Muscle layer of duodenum (tissue), 2 donors: ENCODE measurements at regions not wholly inside any gene's neighbourhood (a gene's known extent, or its start where the extent isn't known, plus 50 kb on each side); places are given as distances from the start of the nearest gene placed in this dataset.

ENCODE experiments used
- H3K27ac ChIP-seq: one replicate; pipeline ENCODE4 v1.7.0; 2013; ENCODE audit warnings: mild to moderate bottlenecking, low read length
- H3K27me3 ChIP-seq: one replicate; pipeline ENCODE4 v1.7.0; 2013; ENCODE audit warnings: low read depth, mild to moderate bottlenecking, control low read depth, low read length
- H3K36me3 ChIP-seq, 2 donors: one replicate each; pipeline ENCODE4 v1.7.0; 2013; ENCODE audit warnings: low read length in 2 of 2, control low read depth in 1 of 2, mild to moderate bottlenecking in 1 of 2; ENCODE audit not compliant: insufficient read depth in 2 of 2, control insufficient read depth in 1 of 2
- H3K4me1 ChIP-seq, 2 donors: one replicate each; pipeline ENCODE4 v1.7.0; 2013; ENCODE audit warnings: low read length in 2 of 2, mild to moderate bottlenecking in 2 of 2, control low read depth in 1 of 2, moderate library complexity in 1 of 2; ENCODE audit not compliant: insufficient read depth in 2 of 2, control insufficient read depth in 1 of 2
- H3K4me3 ChIP-seq, 2 donors: one replicate each; pipeline ENCODE4 v1.7.0; 2013; ENCODE audit warnings: low read length in 2 of 2, low read depth in 1 of 2, mild to moderate bottlenecking in 1 of 2
- H3K9me3 ChIP-seq, 2 donors: one replicate each; pipeline ENCODE4 v1.7.0; 2013; ENCODE audit warnings: low read length in 2 of 2, control low read depth in 1 of 2, mild to moderate bottlenecking in 1 of 2; ENCODE audit not compliant: control insufficient read depth in 1 of 2
- donor health status: healthy.

GRCh38 chr10:4676566-4676965 is 149.4 kb upstream of the AKR1E2 start:
- H3K4me3 ChIP-seq = no peak overlapping the region
- peaks cover 0 to 4% of the 10 kb centered on the region in 2 donors for H3K36me3 ChIP-seq
- no peak overlapping the region for H3K27ac ChIP-seq
- H3K4me1 ChIP-seq = no peaks in the 10 kb centered on the region
- no peaks in the 10 kb centered on the region for H3K9me3 ChIP-seq
- no peaks in the 10 kb centered on the region for H3K27me3 ChIP-seq

- Histone ChIP-seq H3K27ac (no peak overlapping the region), H3K4me1 (no peaks in the 10 kb centered on the region), H3K9me3 (no peaks in the 10 kb centered on the region)
These were observed 150.2 kb upstream of the AKR1E2 start for GRCh38 chr10:4675808-4676207.

GRCh38 chr10:4673279-4674040 is 152.5 kb upstream of the AKR1E2 start:
- Histone ChIP-seq H3K4me3 (no peak overlapping the region), H3K36me3 (peaks cover 0 to 4% of the 10 kb centered on the region in 2 donors), H3K27ac (no peak overlapping the region)

More at GRCh38 chr10:4675808-4676207, 150.2 kb upstream of the AKR1E2 start:
- Histone ChIP-seq H3K4me3 (no peak overlapping the region), H3K27me3 (no peaks in the 10 kb centered on the region), H3K36me3 (peaks cover 0 to 4% of the 10 kb centered on the region in 2 donors)

GRCh38 chr10:4672201-4672600 is 153.8 kb upstream of the AKR1E2 start:
- Histone ChIP-seq H3K4me3 (no peak overlapping the region), H3K27ac (no peak overlapping the region), H3K4me1 (no peaks in the 10 kb centered on the region), H3K36me3 (no peaks in the 10 kb centered on the region), H3K27me3 (no peaks in the 10 kb centered on the region), H3K9me3 (no peaks in the 10 kb centered on the region)

More at GRCh38 chr10:4673279-4674040, 152.5 kb upstream of the AKR1E2 start:
- no peaks in the 10 kb centered on the region for H3K4me1 ChIP-seq
- no peaks in the 10 kb centered on the region for H3K9me3 ChIP-seq
- H3K27me3 ChIP-seq = no peaks in the 10 kb centered on the region

GRCh38 chr10:4671451-4672145 is 154.4 kb upstream of the AKR1E2 start:
- no peak overlapping the region for H3K4me3 ChIP-seq
- no peaks in the 10 kb centered on the region for H3K4me1 ChIP-seq
- peak overlapping the region; percentile 31 for H3K27ac ChIP-seq
- H3K27me3 ChIP-seq = no peaks in the 10 kb centered on the region
- no peaks in the 10 kb centered on the region for H3K9me3 ChIP-seq
- H3K36me3 ChIP-seq = no peaks in the 10 kb centered on the region

- Histone ChIP-seq H3K27ac (no peak overlapping the region), H3K27me3 (no peaks in the 10 kb centered on the region), H3K4me1 (no peaks in the 10 kb centered on the region), H3K36me3 (no peaks in the 10 kb centered on the region), H3K9me3 (no peaks in the 10 kb centered on the region), H3K4me3 (no peak overlapping the region)
These were observed 155.3 kb upstream of the AKR1E2 start for GRCh38 chr10:4670737-4671136.

- Histone ChIP-seq H3K27ac (no peak overlapping the region), H3K36me3 (no peaks in the 10 kb centered on the region), H3K4me1 (no peaks in the 10 kb centered on the region), H3K27me3 (no peaks in the 10 kb centered on the region), H3K4me3 (no peak overlapping the region), H3K9me3 (no peaks in the 10 kb centered on the region)
These were observed 156.4 kb upstream of the AKR1E2 start for GRCh38 chr10:4669585-4669984.

- H3K9me3 ChIP-seq = no peaks in the 10 kb centered on the region
- no peak overlapping the region for H3K4me3 ChIP-seq
- H3K4me1 ChIP-seq = peaks cover 0 to 11% of the 10 kb centered on the region in 2 donors
- H3K27me3 ChIP-seq = no peaks in the 10 kb centered on the region
- peak overlapping the region; percentile 82 for H3K27ac ChIP-seq
- H3K36me3 ChIP-seq = peaks cover 0 to 7% of the 10 kb centered on the region in 2 donors
These were observed 162.6 kb upstream of the AKR1E2 start for GRCh38 chr10:4663162-4663992.

- Histone ChIP-seq H3K36me3 (peaks cover 0 to 7% of the 10 kb centered on the region in 2 donors), H3K4me1 (peaks cover 0 to 11% of the 10 kb centered on the region in 2 donors), H3K27me3 (no peaks in the 10 kb centered on the region), H3K4me3 (no peak overlapping the region), H3K27ac (peak overlapping the region; percentile 82), H3K9me3 (no peaks in the 10 kb centered on the region)
These were observed 163.3 kb upstream of the AKR1E2 start for GRCh38 chr10:4662576-4663161.

GRCh38 chr10:4661511-4662255 is 164.3 kb upstream of the AKR1E2 start:
- Histone ChIP-seq H3K9me3 (no peaks in the 10 kb centered on the region), H3K27ac (peak overlapping the region; percentile 82), H3K36me3 (peaks cover 0 to 7% of the 10 kb centered on the region in 2 donors), H3K27me3 (no peaks in the 10 kb centered on the region), H3K4me1 (peaks cover 0 to 11% of the 10 kb centered on the region in 2 donors), H3K4me3 (no peak overlapping the region)
